ENCODE measurements at regions not wholly inside any gene's neighbourhood (a gene's known extent, or its start where the extent isn't known, plus 50 kb on each side); places are given as distances from the start of the nearest gene placed in this dataset.

DNA sequence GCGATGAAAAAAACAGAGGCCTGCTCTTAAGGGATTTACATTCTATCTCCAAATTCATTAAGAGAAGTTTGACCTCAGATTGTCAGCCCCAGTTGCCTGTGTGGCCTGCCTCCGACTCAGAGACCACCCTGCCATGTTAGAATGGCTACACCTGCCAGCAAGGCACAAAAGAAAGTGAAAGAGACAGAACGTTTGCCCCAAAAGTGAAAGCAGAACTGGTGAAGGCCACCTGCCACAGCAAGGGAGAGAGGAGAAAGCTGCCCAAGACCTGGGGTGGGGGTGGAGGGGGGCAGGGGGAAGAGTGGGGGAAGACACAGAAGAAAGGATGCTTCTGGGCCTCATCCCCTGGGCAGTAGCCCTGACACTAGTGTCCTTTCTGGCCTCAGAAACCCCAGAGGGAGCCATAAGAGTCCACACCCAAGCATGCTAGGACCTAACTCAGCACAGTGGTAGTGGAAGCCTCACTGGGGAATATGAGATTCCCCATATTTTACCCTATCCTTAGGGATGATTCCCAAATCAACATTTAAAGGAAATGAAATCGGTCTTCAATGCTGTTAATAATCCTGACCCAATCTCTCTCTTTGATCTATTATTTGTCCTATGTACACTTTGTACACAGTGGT, 389.7 kb downstream of the TXNL1 start:
- Histone ChIP-seq H3K27ac (no peak overlapping the region), H3K9me3 (no peaks in the 10 kb centered on the region), H3K4me1 (replicated peaks) (no peaks in the 10 kb centered on the region), H3K27me3 (replicated peaks; ENCODE audit: insufficient read depth) (no peaks in the 10 kb centered on the region), H3K4me3 (no peak overlapping the region), H3K36me3 (no peaks in the 10 kb centered on the region)
- DNase-seq (ENCODE audit: low spot score), result no peak
- TF ChIP-seq, protein P1, sequence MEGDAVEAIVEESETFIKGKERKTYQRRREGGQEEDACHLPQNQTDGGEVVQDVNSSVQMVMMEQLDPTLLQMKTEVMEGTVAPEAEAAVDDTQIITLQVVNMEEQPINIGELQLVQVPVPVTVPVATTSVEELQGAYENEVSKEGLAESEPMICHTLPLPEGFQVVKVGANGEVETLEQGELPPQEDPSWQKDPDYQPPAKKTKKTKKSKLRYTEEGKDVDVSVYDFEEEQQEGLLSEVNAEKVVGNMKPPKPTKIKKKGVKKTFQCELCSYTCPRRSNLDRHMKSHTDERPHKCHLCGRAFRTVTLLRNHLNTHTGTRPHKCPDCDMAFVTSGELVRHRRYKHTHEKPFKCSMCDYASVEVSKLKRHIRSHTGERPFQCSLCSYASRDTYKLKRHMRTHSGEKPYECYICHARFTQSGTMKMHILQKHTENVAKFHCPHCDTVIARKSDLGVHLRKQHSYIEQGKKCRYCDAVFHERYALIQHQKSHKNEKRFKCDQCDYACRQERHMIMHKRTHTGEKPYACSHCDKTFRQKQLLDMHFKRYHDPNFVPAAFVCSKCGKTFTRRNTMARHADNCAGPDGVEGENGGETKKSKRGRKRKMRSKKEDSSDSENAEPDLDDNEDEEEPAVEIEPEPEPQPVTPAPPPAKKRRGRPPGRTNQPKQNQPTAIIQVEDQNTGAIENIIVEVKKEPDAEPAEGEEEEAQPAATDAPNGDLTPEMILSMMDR (IDR thresholded peaks at IDR 0.05), result no peak
- no peak for TF ChIP-seq POLR2AphosphoS5 (IDR thresholded peaks at IDR 0.05)
- no peak for TF ChIP-seq POLR2A (IDR thresholded peaks at IDR 0.05)
- WGBS, result 65% methylated on average over 4 of the region's 4 CpGs
- intact Hi-C loops (cut with DNase I), result no loop called here

DNA sequence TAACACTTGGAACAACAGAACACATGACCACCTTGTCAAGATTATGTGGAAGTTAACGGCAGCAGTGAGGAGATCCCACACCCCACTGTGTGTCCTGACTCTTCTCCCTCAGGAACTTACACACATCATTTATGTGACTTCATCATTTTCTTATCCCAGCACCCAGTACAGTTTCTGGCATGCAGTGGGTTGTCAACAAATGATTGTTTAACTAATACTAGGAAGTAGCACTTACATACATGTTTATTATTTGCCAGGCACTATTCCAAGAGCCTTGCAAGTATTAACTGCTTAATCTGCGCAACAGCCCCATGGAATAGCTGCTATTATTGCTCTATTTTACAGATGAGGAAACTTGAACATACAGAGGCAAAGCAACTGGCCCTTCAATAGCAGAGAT, 391.5 kb downstream of the TXNL1 start:
- H3K27ac ChIP-seq, result no peak overlapping the region
- H3K27me3 ChIP-seq (replicated peaks; ENCODE audit: insufficient read depth), result no peaks in the 10 kb centered on the region
- intact Hi-C loops (cut with DNase I), result no loop called here
- H3K9me3 ChIP-seq, result no peaks in the 10 kb centered on the region
- TF ChIP-seq POLR2A (IDR thresholded peaks at IDR 0.05), result no peak
- no peak for TF ChIP-seq POLR2AphosphoS5 (IDR thresholded peaks at IDR 0.05)
- TF ChIP-seq, protein P1 (IDR thresholded peaks at IDR 0.05), result no peak
- no peak for DNase-seq (ENCODE audit: low spot score)
- H3K4me1 ChIP-seq (replicated peaks), result no peaks in the 10 kb centered on the region
- 83% methylated on average over 2 of the region's 2 CpGs for WGBS
- no peaks in the 10 kb centered on the region for H3K36me3 ChIP-seq
- no peak overlapping the region for H3K4me3 ChIP-seq

DNA sequence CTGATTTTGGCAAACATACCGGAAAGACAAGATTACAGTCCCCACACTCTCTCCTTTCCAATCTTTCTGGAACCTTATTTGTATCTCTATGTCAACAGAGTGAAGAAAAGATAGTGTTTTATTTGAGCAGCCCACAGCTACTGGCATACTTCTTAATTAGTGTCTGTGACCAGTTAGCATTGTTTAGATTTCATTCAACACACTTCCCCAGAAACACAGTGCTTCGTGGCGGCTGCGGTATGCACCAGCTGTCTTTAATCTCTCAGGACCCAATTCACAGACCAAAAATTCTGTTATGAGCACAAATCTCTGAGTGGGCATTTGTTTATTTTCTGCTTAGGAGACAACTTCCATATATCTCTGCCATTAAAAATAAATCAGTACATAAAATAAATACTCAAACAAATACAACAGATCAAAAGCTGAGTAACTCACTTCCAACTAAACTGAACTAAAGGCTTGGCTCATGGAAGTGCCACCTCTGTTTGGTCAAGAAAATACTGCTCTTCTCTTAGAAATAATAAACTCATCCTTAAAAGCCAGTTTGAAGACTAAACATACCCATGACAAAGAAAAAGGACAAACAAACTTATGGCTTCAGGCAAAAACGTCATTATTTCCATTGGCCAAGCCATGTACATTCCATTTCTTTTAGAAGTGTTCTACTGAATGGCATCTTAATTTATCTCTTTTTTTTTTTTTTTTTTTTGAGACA, 392.4 kb downstream of the TXNL1 start:
- DNase-seq (ENCODE audit: low spot score), result no peak
- no peaks in the 10 kb centered on the region for H3K4me1 ChIP-seq (replicated peaks)
- TF ChIP-seq POLR2A (IDR thresholded peaks at IDR 0.05) (no peak), POLR2AphosphoS5 (IDR thresholded peaks at IDR 0.05) (no peak)
- TF ChIP-seq, protein P1 (IDR thresholded peaks at IDR 0.05), result no peak
- no peaks in the 10 kb centered on the region for H3K9me3 ChIP-seq
- no peaks in the 10 kb centered on the region for H3K36me3 ChIP-seq
- no peak overlapping the region for H3K27ac ChIP-seq
- intact Hi-C loops (cut with DNase I), result no loop called here
- WGBS, result 13% methylated on average over 5 of the region's 5 CpGs
- H3K4me3 ChIP-seq, result no peak overlapping the region
- no peaks in the 10 kb centered on the region for H3K27me3 ChIP-seq (replicated peaks; ENCODE audit: insufficient read depth)

DNA sequence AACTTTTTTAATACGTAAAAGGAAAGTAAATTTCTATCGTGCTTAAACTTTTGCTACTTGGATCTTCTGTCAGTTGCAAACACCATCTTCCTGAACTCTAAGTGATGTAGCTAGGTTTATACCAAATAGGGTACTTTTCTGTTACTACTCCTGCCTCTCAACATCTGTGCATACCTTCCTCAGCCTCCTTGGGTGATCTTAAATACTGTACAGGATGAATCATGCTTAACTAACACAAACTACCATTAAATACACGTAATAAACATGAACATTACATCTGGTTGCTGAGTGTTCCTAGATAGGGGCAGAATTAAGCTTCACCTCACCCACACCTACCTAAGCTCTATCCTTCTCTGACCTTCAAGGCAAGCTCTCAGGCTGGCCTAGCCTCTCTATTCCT, 398.0 kb downstream of the TXNL1 start:
- intact Hi-C loops (cut with DNase I), result no loop called here
- H3K36me3 ChIP-seq, result no peaks in the 10 kb centered on the region
- 96% methylated on average over 3 of the region's 3 CpGs for WGBS
- no peaks in the 10 kb centered on the region for H3K27me3 ChIP-seq (replicated peaks; ENCODE audit: insufficient read depth)
- no peak overlapping the region for H3K27ac ChIP-seq
- H3K4me3 ChIP-seq, result no peak overlapping the region
- TF ChIP-seq POLR2A (IDR thresholded peaks at IDR 0.05) (no peak), POLR2AphosphoS5 (IDR thresholded peaks at IDR 0.05) (no peak)
- TF ChIP-seq, protein P1 (IDR thresholded peaks at IDR 0.05), result no peak
- no peak for DNase-seq (ENCODE audit: low spot score)
- H3K9me3 ChIP-seq, result no peaks in the 10 kb centered on the region
- no peaks in the 10 kb centered on the region for H3K4me1 ChIP-seq (replicated peaks)

DNA sequence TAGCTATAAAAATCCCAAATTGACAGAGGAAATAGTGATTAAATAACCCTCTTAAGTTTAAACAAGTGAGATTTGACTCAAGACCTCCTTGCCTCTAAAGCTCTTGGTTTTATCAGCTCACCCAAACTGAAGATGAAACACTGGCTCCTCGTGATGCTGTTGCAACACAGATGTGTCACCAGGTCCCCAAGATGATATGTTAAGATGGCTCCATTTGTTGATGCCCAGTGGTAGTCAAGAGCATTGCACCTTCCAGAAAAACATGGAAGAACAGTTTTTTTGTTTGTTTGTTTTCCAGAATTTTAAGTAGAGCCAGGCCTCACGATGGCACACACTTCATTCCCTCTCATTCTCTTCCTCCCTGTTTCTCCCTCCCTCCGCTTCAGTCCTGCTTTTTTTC, 399.8 kb downstream of the TXNL1 start:
- no peak overlapping the region for H3K4me3 ChIP-seq
- no peaks in the 10 kb centered on the region for H3K36me3 ChIP-seq
- no peak for DNase-seq (ENCODE audit: low spot score)
- H3K9me3 ChIP-seq, result no peaks in the 10 kb centered on the region
- WGBS, result 84% methylated on average over 3 of the region's 3 CpGs
- H3K27ac ChIP-seq, result no peak overlapping the region
- no peaks in the 10 kb centered on the region for H3K4me1 ChIP-seq (replicated peaks)
- intact Hi-C loops (cut with DNase I), result no loop called here
- TF ChIP-seq POLR2A (IDR thresholded peaks at IDR 0.05) (no peak), POLR2AphosphoS5 (IDR thresholded peaks at IDR 0.05) (no peak)
- TF ChIP-seq, protein P1 (IDR thresholded peaks at IDR 0.05), result no peak
- H3K27me3 ChIP-seq (replicated peaks; ENCODE audit: insufficient read depth), result no peaks in the 10 kb centered on the region

All from prostate gland (tissue), 2 donors.